Gastrocnemius medialis (tissue), 4 donors: ENCODE measurements at regions not wholly inside any gene's neighbourhood (a gene's known extent, or its start where the extent isn't known, plus 50 kb on each side); places are given as distances from the start of the nearest gene placed in this dataset.

Experiments
- ATAC-seq, 2 donors: fragments of 150-250 bp; one replicate each; pipeline ENCODE4 v1.9.1; 2016
- DNase-seq, 2 donors: peaks; one replicate each; pipeline ENCODE4 v3.0.0-alpha.2; 2019
- H3K27ac ChIP-seq, 4 donors: fragments of 200-600 bp; sonication (generic); 1 replicate in 1 of 4; 2 replicates in 3 of 4; pipeline ENCODE4 v1.5.1; 2016 to 2018; ENCODE audit warnings: mild to moderate bottlenecking in 2 of 4, moderate library complexity in 1 of 4
- H3K27me3 ChIP-seq, 3 donors: fragments of 200-600 bp; sonication (generic) in 2 of 3; 1 replicate in 1 of 3; 2 replicates in 2 of 3; pipeline versions ENCODE4 v1.5.1 to v1.6.0; 2016 to 2019; ENCODE audit warnings: mild to moderate bottlenecking in 1 of 3, moderate library complexity in 1 of 3
- H3K36me3 ChIP-seq, 2 donors: fragments of 200-600 bp; sonication (generic) in 1 of 2; one replicate each; pipeline ENCODE4 v1.5.1; 2017 to 2018
- H3K4me1 ChIP-seq, 2 donors: fragments of 200-600 bp; sonication (generic) in 1 of 2; one replicate each; pipeline ENCODE4 v1.5.1; 2016 to 2017; ENCODE audit warnings: mild to moderate bottlenecking in 2 of 2
- H3K4me3 ChIP-seq, 4 donors: fragments of 200-600 bp; sonication (generic) in 3 of 4; 1 replicate in 1 of 4; 2 replicates in 3 of 4; pipeline ENCODE4 v1.5.1; 2016 to 2019; ENCODE audit warnings: mild to moderate bottlenecking in 2 of 4
- H3K9me3 ChIP-seq, 3 donors: fragments of 200-600 bp; sonication (generic) in 2 of 3; 1 replicate in 1 of 3; 2 replicates in 2 of 3; pipeline ENCODE4 v1.5.1; 2016 to 2019
- POLR2A ChIP-seq, 2 donors: fragments of 450-650 bp; IDR thresholded peaks; one replicate each; pipeline ENCODE4 v1.6.1; 2017; ENCODE audit warnings: antibody characterized with exemption in 2 of 2, mild to moderate bottlenecking in 2 of 2, moderate library complexity in 2 of 2
- in situ Hi-C, 4 donors: fragments of 200-750 bp; cut with MboI; loops; one replicate each; pipeline versions ENCODE4 v1.15.0 to v1.8.0; 2017; ENCODE audit warnings: low sequenced_read_pairs in 4 of 4
- intact Hi-C: fragments of 100-400 bp; cut with DNase I; formaldehyde crosslinking; loops from one replicate; pipeline ENCODE4 v1.15.1; 2023; ENCODE audit warnings: low total_unique reads
- TF ChIP-seq, protein P1 (sequence below), 5 experiments: fragments of 450-650 bp in 3 of 5; fragments of 200-600 bp in 2 of 5; sonication (generic) in 2 of 5; IDR thresholded peaks in 4 of 5; conservative IDR thresholded peaks in 1 of 5; 1 replicate in 4 of 5; 2 replicates in 1 of 5; pipeline ENCODE4 v1.5.1; 2016 to 2019; ENCODE audit warnings: antibody characterized with exemption in 5 of 5, mild to moderate bottlenecking in 3 of 5, moderate library complexity in 3 of 5

GRCh38 chr3:5798809-5799208 is 611.3 kb downstream of the EDEM1 start:
- intact Hi-C loops, result no loop called here
- ATAC-seq, result no peak
- TF ChIP-seq, protein P1, sequence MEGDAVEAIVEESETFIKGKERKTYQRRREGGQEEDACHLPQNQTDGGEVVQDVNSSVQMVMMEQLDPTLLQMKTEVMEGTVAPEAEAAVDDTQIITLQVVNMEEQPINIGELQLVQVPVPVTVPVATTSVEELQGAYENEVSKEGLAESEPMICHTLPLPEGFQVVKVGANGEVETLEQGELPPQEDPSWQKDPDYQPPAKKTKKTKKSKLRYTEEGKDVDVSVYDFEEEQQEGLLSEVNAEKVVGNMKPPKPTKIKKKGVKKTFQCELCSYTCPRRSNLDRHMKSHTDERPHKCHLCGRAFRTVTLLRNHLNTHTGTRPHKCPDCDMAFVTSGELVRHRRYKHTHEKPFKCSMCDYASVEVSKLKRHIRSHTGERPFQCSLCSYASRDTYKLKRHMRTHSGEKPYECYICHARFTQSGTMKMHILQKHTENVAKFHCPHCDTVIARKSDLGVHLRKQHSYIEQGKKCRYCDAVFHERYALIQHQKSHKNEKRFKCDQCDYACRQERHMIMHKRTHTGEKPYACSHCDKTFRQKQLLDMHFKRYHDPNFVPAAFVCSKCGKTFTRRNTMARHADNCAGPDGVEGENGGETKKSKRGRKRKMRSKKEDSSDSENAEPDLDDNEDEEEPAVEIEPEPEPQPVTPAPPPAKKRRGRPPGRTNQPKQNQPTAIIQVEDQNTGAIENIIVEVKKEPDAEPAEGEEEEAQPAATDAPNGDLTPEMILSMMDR (IDR thresholded peaks at IDR 0.05 in 4 of 5, conservative IDR thresholded peaks at IDR 0.05 in 1 of 5), result no peak
- no peak for TF ChIP-seq POLR2A (IDR thresholded peaks at IDR 0.05)

GRCh38 chr3:5799398-5799797 is 611.9 kb downstream of the EDEM1 start:
- Histone ChIP-seq H3K4me1 (no peaks in the 10 kb centered on the region), H3K36me3 (no peaks in the 10 kb centered on the region), H3K9me3 (no peaks in the 10 kb centered on the region), H3K27ac (no peak overlapping the region), H3K4me3 (no peak overlapping the region), H3K27me3 (no peaks in the 10 kb centered on the region)
- TF ChIP-seq POLR2A (IDR thresholded peaks at IDR 0.05), result no peak
- TF ChIP-seq, protein P1 (IDR thresholded peaks at IDR 0.05 in 4 of 5, conservative IDR thresholded peaks at IDR 0.05 in 1 of 5), result no peak
- intact Hi-C loops, result no loop called here
- in situ Hi-C loops, result no loop called here
- no peak for DNase-seq
- ATAC-seq, result no peak

More at GRCh38 chr3:5798809-5799208, 611.3 kb downstream of the EDEM1 start:
- in situ Hi-C loops, result no loop called here
- H3K27me3 ChIP-seq, result no peaks in the 10 kb centered on the region
- H3K27ac ChIP-seq, result no peak overlapping the region
- DNase-seq, result no peak
- no peaks in the 10 kb centered on the region for H3K36me3 ChIP-seq
- no peaks in the 10 kb centered on the region for H3K9me3 ChIP-seq
- H3K4me3 ChIP-seq, result no peak overlapping the region
- H3K4me1 ChIP-seq, result no peaks in the 10 kb centered on the region

DNA sequence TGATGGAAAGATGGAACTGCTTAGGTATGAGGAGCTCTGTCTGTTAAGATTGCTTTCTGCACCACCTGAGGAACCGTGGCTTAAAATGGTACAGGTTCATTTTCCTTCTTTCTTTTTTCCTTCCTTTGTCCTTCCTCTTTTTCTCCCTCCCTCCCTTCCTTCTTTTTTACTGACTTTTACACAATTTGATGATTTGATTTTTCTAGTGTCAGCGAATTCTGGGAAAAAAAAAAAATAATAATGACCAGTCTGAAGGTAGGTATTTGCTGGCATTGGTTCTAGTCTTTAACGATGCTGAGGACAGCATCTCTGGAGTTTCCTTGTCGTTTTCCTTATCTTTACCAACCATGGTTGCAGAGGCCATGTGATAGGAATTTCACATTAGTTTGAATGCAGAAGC is 613.5 kb downstream of the EDEM1 start:
- no peaks in the 10 kb centered on the region for H3K4me1 ChIP-seq
- TF ChIP-seq POLR2A (IDR thresholded peaks at IDR 0.05), result no peak
- TF ChIP-seq, protein P1 (IDR thresholded peaks at IDR 0.05 in 4 of 5, conservative IDR thresholded peaks at IDR 0.05 in 1 of 5), result no peak
- no peak for DNase-seq
- no peak overlapping the region for H3K4me3 ChIP-seq
- in situ Hi-C loops (no loop called here), intact Hi-C loops (no loop called here)
- H3K9me3 ChIP-seq, result no peaks in the 10 kb centered on the region
- ATAC-seq, result no peak
- H3K27ac ChIP-seq, result no peak overlapping the region
- H3K27me3 ChIP-seq, result no peaks in the 10 kb centered on the region
- no peaks in the 10 kb centered on the region for H3K36me3 ChIP-seq

- H3K4me1 ChIP-seq, result no peaks in the 10 kb centered on the region
- in situ Hi-C loops (no loop called here), intact Hi-C loops (no loop called here)
- DNase-seq (no peak), ATAC-seq (no peak)
- no peaks in the 10 kb centered on the region for H3K36me3 ChIP-seq
- no peaks in the 10 kb centered on the region for H3K9me3 ChIP-seq
- no peak overlapping the region for H3K27ac ChIP-seq
- no peaks in the 10 kb centered on the region for H3K27me3 ChIP-seq
- no peak overlapping the region for H3K4me3 ChIP-seq
- TF ChIP-seq POLR2A (IDR thresholded peaks at IDR 0.05), result no peak
- TF ChIP-seq, protein P1 (IDR thresholded peaks at IDR 0.05 in 4 of 5, conservative IDR thresholded peaks at IDR 0.05 in 1 of 5), result no peak
Measured at GRCh38 chr3:5806192-5806591, 618.7 kb downstream of the EDEM1 start.

GRCh38 chr3:5809586-5810246 is 622.2 kb downstream of the EDEM1 start:
- no peaks in the 10 kb centered on the region for H3K4me1 ChIP-seq
- H3K36me3 ChIP-seq, result no peaks in the 10 kb centered on the region
- no peak for TF ChIP-seq POLR2A (IDR thresholded peaks at IDR 0.05)
- TF ChIP-seq, protein P1 (IDR thresholded peaks at IDR 0.05 in 4 of 5, conservative IDR thresholded peaks at IDR 0.05 in 1 of 5), result no peak
- H3K9me3 ChIP-seq, result no peaks in the 10 kb centered on the region
- no peak overlapping the region for H3K4me3 ChIP-seq
- ATAC-seq (no peak), DNase-seq (no peak)
- no peak overlapping the region for H3K27ac ChIP-seq
- in situ Hi-C loops, result no loop called here
- H3K27me3 ChIP-seq, result no peaks in the 10 kb centered on the region
- intact Hi-C loops, result no loop called here
